Mammary epithelial cell (primary cell): ENCODE measurements at regions not wholly inside any gene's neighbourhood (a gene's known extent, or its start where the extent isn't known, plus 50 kb on each side); places are given as distances from the start of the nearest gene placed in this dataset.

ENCODE experiments used
- EZH2 ChIP-seq: IDR thresholded peaks from 2 replicates; pipeline ENCODE4 v1.6.1; 2012; ENCODE audit warnings: low read length, inconsistent platforms, borderline replicate concordance
- TF ChIP-seq, protein P1 (sequence below), 2 donors: IDR thresholded peaks in 1 of 2; conservative IDR thresholded peaks in 1 of 2; 2 replicates each; pipeline ENCODE4 v1.5.1; 2011 to 2012; ENCODE audit warnings: inconsistent platforms in 2 of 2, low read length in 2 of 2, mild to moderate bottlenecking in 2 of 2, control low read depth in 1 of 2, low read depth in 1 of 2; ENCODE audit not compliant: insufficient read depth in 1 of 2; ENCODE audit errors: extremely low read depth in 1 of 2

DNA sequence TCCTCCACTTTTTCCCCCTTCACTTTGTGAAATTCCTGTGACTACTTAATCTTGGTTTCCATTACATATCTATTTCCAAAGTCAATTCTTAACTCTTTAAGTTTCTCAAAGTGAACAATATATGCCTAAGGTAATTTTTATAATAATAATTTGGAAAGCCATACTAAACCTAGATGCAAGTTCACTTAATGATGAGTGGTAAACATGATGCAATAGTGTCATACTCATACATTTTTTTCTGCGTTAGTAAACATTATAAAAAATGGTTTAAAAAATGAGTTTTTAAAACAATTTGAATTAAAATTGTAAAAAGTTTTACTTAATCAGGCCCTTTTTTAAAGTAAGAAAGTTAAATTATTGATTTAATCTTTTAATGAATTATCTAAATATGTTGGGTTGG lies 659.4 kb upstream of the FZD8 start:
- TF ChIP-seq, protein P1, sequence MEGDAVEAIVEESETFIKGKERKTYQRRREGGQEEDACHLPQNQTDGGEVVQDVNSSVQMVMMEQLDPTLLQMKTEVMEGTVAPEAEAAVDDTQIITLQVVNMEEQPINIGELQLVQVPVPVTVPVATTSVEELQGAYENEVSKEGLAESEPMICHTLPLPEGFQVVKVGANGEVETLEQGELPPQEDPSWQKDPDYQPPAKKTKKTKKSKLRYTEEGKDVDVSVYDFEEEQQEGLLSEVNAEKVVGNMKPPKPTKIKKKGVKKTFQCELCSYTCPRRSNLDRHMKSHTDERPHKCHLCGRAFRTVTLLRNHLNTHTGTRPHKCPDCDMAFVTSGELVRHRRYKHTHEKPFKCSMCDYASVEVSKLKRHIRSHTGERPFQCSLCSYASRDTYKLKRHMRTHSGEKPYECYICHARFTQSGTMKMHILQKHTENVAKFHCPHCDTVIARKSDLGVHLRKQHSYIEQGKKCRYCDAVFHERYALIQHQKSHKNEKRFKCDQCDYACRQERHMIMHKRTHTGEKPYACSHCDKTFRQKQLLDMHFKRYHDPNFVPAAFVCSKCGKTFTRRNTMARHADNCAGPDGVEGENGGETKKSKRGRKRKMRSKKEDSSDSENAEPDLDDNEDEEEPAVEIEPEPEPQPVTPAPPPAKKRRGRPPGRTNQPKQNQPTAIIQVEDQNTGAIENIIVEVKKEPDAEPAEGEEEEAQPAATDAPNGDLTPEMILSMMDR (conservative IDR thresholded peaks at IDR 0.05 in 1 of 2, IDR thresholded peaks at IDR 0.05 in 1 of 2; ENCODE audit: extremely low read depth in 1 of 2, insufficient read depth in 1 of 2, low read depth in 1 of 2, low read length in 2 of 2): no peak
- TF ChIP-seq EZH2: no peak
